ENCODE measurements at regions not wholly inside any gene's neighbourhood (a gene's known extent, or its start where the extent isn't known, plus 50 kb on each side); places are given as distances from the start of the nearest gene placed in this dataset.

DNA sequence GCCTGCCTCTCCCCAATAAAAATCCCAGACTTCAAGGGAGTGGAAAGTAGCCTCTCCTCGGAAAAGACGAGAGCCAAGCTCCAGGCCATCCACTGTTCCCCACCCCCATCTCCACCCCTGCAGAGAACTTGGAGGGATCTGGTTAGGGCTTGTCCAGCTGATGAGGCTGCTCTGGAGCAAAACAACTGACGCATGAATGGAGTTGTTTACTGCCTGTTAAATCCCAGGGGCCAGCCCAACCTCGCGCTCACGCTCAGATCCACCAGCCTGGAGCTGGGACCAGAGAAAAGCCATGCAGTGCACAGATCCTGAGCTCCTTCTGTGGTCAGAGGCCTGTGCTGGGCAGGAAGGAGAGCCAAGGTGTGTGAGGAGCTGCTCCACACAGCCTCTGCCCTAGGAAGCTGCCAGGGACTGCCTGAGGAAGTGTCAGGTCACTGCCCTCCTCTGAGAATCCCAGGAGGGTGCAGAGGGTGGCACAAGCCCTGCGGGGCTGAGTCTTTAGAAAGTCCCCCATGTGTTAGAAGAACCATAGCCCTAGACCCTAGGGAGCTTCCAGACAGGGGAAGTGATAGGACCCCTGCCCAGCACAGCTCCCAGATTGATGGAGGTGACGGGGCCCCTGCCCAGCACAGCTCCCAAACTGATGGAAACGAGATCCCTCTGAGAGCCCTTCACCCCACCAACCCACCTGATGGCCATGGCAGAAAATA lies 109.0 kb upstream of the IPO9 start:
- TF ChIP-seq CTCF (conservative IDR thresholded peaks at IDR 0.05; ENCODE audit: control insufficient read depth, insufficient read depth, low read depth, low read length): no peak
- no peak overlapping the region for H3K4me3 ChIP-seq (ENCODE audit: control insufficient read depth, low read depth, low read length)
- peak; percentile 96 for DNase-seq (ENCODE audit: low read depth)

- TF ChIP-seq CTCF (conservative IDR thresholded peaks at IDR 0.05; ENCODE audit: control insufficient read depth, insufficient read depth, low read depth, low read length): no peak
- no peak for DNase-seq (ENCODE audit: low read depth)
- H3K4me3 ChIP-seq (ENCODE audit: control insufficient read depth, low read depth, low read length): no peak overlapping the region
Observed at GRCh38 chr1:201720522-201720844, 108.5 kb upstream of the IPO9 start.

DNA sequence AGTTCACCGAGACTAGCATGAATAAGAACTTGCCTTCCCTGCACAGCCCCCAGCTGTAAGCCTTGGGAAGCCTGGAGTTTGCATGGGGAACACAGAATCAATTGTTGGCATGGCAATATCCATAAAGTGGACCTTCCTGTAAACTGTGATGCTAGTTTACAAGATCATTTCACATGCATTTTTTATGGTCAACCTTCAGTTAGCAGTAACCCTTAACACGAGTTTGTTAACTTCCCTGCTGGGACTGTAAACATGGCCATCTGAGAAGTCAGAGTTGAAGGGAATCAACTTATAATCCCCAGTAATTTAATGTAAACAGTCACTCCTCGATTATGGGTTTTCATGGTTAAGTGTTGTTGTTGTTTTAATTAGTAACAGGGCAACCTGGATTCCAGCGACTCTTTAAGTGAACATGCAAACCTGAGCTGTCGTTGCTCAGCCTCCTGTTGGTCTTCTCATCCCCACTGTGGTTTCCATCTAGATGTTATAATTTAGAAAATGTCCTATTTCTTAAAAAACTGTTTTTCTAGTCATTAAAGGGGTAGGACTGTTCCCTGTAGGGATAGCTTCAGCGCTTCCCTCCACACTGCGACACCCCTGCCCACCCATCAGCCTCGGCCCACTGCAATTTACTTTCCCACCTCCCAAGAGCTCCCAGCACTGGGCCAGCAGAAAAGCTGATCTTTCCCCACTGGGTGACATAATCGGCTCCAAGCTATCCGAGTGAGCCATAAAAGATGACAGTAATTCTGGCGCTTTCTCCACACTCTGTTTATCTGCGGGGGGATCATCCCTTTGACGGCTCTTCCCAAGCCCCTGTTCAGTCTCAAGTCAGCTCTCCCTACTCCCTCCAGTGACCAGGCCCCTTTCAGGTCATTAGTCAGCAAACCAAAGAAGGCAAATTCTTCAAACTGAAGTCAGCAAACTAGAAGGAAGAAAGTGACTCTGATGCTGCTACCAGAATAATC lies 107.6 kb upstream of the IPO9 start:
- DNase-seq (ENCODE audit: low read depth): peak; percentile 79
- H3K4me3 ChIP-seq (ENCODE audit: control insufficient read depth, low read depth, low read length): no peak overlapping the region
- no peak for TF ChIP-seq CTCF (conservative IDR thresholded peaks at IDR 0.05; ENCODE audit: control insufficient read depth, insufficient read depth, low read depth, low read length)

GRCh38 chr1:201724039-201724765 lies 104.8 kb upstream of the IPO9 start:
- DNase-seq (ENCODE audit: low read depth): no peak
- no peak overlapping the region for H3K4me3 ChIP-seq (ENCODE audit: control insufficient read depth, low read depth, low read length)
- no peak for TF ChIP-seq CTCF (conservative IDR thresholded peaks at IDR 0.05; ENCODE audit: control insufficient read depth, insufficient read depth, low read depth, low read length)

DNA sequence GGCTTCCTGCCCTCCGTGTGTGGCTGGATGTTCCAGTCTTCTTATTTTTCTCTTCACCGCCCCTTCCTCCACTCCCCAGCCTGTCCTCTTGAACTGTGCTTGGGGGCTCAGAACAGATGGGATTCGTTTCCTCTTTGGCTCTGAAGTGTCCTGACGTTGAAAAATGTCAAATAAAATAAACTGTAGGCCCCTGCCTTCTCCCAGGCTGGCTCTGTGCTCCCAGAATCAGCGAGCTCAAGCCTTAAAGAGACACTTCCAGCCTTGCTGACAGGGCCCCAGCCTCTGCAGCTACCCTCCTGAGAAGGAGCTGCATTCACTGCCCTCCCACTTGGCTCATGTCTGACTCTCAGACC lies 104.2 kb upstream of the IPO9 start:
- H3K4me3 ChIP-seq (ENCODE audit: control insufficient read depth, low read depth, low read length): no peak overlapping the region
- TF ChIP-seq CTCF (conservative IDR thresholded peaks at IDR 0.05; ENCODE audit: control insufficient read depth, insufficient read depth, low read depth, low read length): no peak
- DNase-seq (ENCODE audit: low read depth): no peak

DNA sequence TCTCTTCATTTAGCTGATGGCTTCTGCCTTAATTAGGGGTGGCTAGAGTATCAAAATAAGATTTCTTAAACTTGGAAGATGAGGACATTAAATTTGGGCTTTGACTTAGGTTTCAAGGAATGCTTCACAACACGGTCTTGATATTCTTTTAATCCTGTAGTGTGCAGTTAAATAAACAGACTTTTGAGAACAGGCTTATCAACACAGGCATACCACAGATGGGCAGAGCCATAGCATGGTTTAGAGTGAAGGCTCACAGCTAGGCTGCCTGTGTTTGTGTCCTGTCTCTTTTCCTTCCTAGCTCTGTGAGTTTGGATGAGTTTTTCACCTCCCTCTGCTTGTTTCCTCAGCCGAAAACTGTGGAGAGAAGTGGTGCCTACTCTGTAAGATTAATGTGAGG lies 102.3 kb upstream of the IPO9 start:
- no peak for TF ChIP-seq CTCF (conservative IDR thresholded peaks at IDR 0.05; ENCODE audit: control insufficient read depth, insufficient read depth, low read depth, low read length)
- H3K4me3 ChIP-seq (ENCODE audit: control insufficient read depth, low read depth, low read length): no peak overlapping the region
- no peak for DNase-seq (ENCODE audit: low read depth)
